ENCODE measurements at regions not wholly inside any gene's neighbourhood (a gene's known extent, or its start where the extent isn't known, plus 50 kb on each side); places are given as distances from the start of the nearest gene placed in this dataset.
"Not testable (repeated sequence)": the region's sequence is repeated elsewhere in the genome, so short reads cannot be mapped to it uniquely, and the experiment has no call there.

GRCh38 chrX:551306-551705, 79.3 kb upstream of the SHOX start:
- TF ChIP-seq CTCF (conservative IDR thresholded peaks at IDR 0.05): no peak
- H3K27ac ChIP-seq: no peak overlapping the region

- TF ChIP-seq CTCF (conservative IDR thresholded peaks at IDR 0.05): no peak
- no peak overlapping the region for H3K27ac ChIP-seq
Measured at GRCh38 chrX:552496-552895, 78.1 kb upstream of the SHOX start.

GRCh38 chrX:554271-554670, 76.3 kb upstream of the SHOX start:
- H3K27ac ChIP-seq: no peak overlapping the region
- TF ChIP-seq CTCF (conservative IDR thresholded peaks at IDR 0.05): no peak

- TF ChIP-seq CTCF (conservative IDR thresholded peaks at IDR 0.05): no peak
- H3K27ac ChIP-seq: no peak overlapping the region
Measured at GRCh38 chrX:555725-556666, 74.6 kb upstream of the SHOX start.

GRCh38 chrX:557601-558000, 73.0 kb upstream of the SHOX start:
- not testable (repeated sequence) for H3K27ac ChIP-seq

GRCh38 chrX:559282-559681, 71.3 kb upstream of the SHOX start:
- not testable (repeated sequence) for H3K27ac ChIP-seq

- H3K27ac ChIP-seq: no peak overlapping the region
- no peak for TF ChIP-seq CTCF (conservative IDR thresholded peaks at IDR 0.05)
Measured at GRCh38 chrX:567891-568290, 62.7 kb upstream of the SHOX start.

- H3K27ac ChIP-seq: no peak overlapping the region
- TF ChIP-seq CTCF (conservative IDR thresholded peaks at IDR 0.05): no peak
Measured at GRCh38 chrX:568311-568710, 62.3 kb upstream of the SHOX start.
